ENCODE measurements at regions not wholly inside any gene's neighbourhood (a gene's known extent, or its start where the extent isn't known, plus 50 kb on each side); places are given as distances from the start of the nearest gene placed in this dataset.

- no TSS peak for BruUV-seq (replicated peaks)
- POLR2A ChIA-PET (ENCODE audit: unreplicated experiment), result no interaction called here
- H3K79me2 ChIP-seq (ENCODE audit: low read depth), result no peaks in the 10 kb centered on the region
- no peaks in the 10 kb centered on the region for H4K20me1 ChIP-seq (ENCODE audit: insufficient read depth)
- no peaks in the 10 kb centered on the region for H3K4me1 ChIP-seq (replicated peaks; ENCODE audit: insufficient read depth)
- DNase-seq, result no peak
- no peak overlapping the region for H3K27ac ChIP-seq
- CTCF ChIA-PET, result no interaction called here
- intact Hi-C loops (cut with micrococcal nuclease; ENCODE audit: unreplicated experiment), result no loop called here
- H3K4me2 ChIP-seq, result no peak overlapping the region
- H3K36me3 ChIP-seq (ENCODE audit: low read depth), result no peaks in the 10 kb centered on the region
- H3K9me2 ChIP-seq (ENCODE audit: insufficient read depth), result no peaks in the 10 kb centered on the region
- no peak overlapping the region for H2AFZ ChIP-seq
- TF ChIP-seq, protein P1, sequence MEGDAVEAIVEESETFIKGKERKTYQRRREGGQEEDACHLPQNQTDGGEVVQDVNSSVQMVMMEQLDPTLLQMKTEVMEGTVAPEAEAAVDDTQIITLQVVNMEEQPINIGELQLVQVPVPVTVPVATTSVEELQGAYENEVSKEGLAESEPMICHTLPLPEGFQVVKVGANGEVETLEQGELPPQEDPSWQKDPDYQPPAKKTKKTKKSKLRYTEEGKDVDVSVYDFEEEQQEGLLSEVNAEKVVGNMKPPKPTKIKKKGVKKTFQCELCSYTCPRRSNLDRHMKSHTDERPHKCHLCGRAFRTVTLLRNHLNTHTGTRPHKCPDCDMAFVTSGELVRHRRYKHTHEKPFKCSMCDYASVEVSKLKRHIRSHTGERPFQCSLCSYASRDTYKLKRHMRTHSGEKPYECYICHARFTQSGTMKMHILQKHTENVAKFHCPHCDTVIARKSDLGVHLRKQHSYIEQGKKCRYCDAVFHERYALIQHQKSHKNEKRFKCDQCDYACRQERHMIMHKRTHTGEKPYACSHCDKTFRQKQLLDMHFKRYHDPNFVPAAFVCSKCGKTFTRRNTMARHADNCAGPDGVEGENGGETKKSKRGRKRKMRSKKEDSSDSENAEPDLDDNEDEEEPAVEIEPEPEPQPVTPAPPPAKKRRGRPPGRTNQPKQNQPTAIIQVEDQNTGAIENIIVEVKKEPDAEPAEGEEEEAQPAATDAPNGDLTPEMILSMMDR (conservative IDR thresholded peaks at IDR 0.05), result no peak
- TF ChIP-seq EZH2 (IDR thresholded peaks at IDR 0.05; ENCODE audit: low read depth), result no peak
- no peak overlapping the region for H3K4me3 ChIP-seq
- peaks cover 87% of the 10 kb centered on the region for H3K27me3 ChIP-seq (ENCODE audit: insufficient read depth, low read depth)
- H3K9me3 ChIP-seq (ENCODE audit: insufficient read depth, low read depth), result no peaks in the 10 kb centered on the region
- H3F3A ChIP-seq (ENCODE audit: insufficient read depth, low read depth), result no peaks in the 10 kb centered on the region
Measured at GRCh38 chr7:155377071-155377837, 79.6 kb downstream of the INSIG1 start.

DNA sequence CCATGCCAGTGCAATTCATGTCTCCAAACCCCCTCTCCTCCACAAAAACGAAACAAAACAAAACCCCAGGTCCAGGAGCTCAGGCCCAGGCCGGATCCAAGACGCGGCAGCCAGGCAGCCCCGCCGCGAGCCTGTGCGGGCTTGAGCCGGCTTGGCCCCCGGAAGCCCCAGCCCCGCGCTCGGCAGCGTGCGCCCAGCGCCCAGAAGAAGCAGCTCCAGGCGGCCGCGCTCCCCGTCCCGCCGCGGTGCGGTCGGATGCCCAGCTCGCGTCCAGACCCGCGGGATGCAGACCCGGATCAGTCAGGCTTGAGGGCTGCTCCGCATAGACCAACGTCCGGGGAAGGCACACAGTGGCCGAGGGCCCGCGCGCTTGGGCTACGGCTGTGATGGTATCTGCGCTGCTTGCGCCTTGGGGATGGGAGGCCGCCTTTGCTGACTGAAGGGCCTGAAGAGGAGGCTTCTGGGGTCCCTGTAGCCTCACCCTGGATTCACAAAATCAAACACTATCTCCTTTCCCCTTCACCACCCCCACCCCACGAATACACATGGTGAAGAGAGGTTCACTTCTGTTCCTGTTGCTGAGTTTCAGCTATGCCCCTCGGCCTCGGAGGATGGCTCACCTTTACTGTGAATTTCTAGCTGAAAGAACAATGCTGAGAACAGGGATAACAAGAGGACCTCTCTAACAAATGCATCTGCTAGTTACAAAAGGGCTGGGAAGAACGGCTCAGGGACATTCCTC, 79.9 kb upstream of the EN2 start:
- CTCF ChIA-PET, result no interaction called here

DNA sequence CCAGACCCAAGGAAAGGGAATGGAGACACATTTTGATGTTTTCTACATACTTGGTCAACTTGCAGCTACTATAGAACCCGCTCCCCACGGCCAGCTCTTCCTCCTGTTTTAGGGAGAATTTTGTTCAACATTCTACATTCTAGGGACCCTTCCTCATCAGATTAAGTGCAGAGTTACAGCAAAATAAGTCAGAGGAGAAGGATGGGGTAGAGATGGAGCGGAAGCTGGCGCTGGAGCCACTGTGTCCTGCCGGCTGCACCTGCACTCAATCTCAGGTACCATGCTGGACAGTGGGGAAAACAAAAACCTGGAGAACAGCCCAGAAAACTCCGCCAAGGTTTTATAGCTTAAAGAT, 79.4 kb upstream of the EN2 start:
- Histone ChIP-seq H3K36me3 (ENCODE audit: low read depth) (no peaks in the 10 kb centered on the region), H3K4me3 (no peak overlapping the region), H3K4me2 (no peak overlapping the region), H3K4me1 (replicated peaks; ENCODE audit: insufficient read depth) (no peaks in the 10 kb centered on the region), H3F3A (ENCODE audit: insufficient read depth, low read depth) (no peaks in the 10 kb centered on the region), H3K9me2 (ENCODE audit: insufficient read depth) (no peaks in the 10 kb centered on the region), H4K20me1 (ENCODE audit: insufficient read depth) (no peaks in the 10 kb centered on the region), H3K27me3 (ENCODE audit: insufficient read depth, low read depth) (peaks cover 95% of the 10 kb centered on the region), H3K27ac (no peak overlapping the region), H3K79me2 (ENCODE audit: low read depth) (no peaks in the 10 kb centered on the region), H2AFZ (no peak overlapping the region), H3K9me3 (ENCODE audit: insufficient read depth, low read depth) (no peaks in the 10 kb centered on the region)
- CTCF ChIA-PET, result no interaction called here
- intact Hi-C loops (cut with micrococcal nuclease; ENCODE audit: unreplicated experiment), result no loop called here
- no peak for DNase-seq
- no peak for TF ChIP-seq EZH2 (IDR thresholded peaks at IDR 0.05; ENCODE audit: low read depth)
- TF ChIP-seq, protein P1 (conservative IDR thresholded peaks at IDR 0.05), result no peak
- POLR2A ChIA-PET (ENCODE audit: unreplicated experiment), result no interaction called here
- no TSS peak for BruUV-seq (replicated peaks)

More for the DNA sequence above, 79.9 kb upstream of the EN2 start:
- TF ChIP-seq EZH2 (IDR thresholded peaks at IDR 0.05; ENCODE audit: low read depth), result no peak
- TF ChIP-seq, protein P1 (conservative IDR thresholded peaks at IDR 0.05), result no peak
- H3K4me1 ChIP-seq (replicated peaks; ENCODE audit: insufficient read depth), result no peaks in the 10 kb centered on the region
- no peaks in the 10 kb centered on the region for H3K9me2 ChIP-seq (ENCODE audit: insufficient read depth)
- no peaks in the 10 kb centered on the region for H3F3A ChIP-seq (ENCODE audit: insufficient read depth, low read depth)
- H4K20me1 ChIP-seq (ENCODE audit: insufficient read depth), result no peaks in the 10 kb centered on the region
- no peak overlapping the region for H3K4me3 ChIP-seq
- no peaks in the 10 kb centered on the region for H3K9me3 ChIP-seq (ENCODE audit: insufficient read depth, low read depth)
- H2AFZ ChIP-seq, result no peak overlapping the region
- POLR2A ChIA-PET (ENCODE audit: unreplicated experiment), result no interaction called here
- no peak overlapping the region for H3K27ac ChIP-seq
- H3K4me2 ChIP-seq, result no peak overlapping the region
- intact Hi-C loops (cut with micrococcal nuclease; ENCODE audit: unreplicated experiment), result no loop called here
- H3K79me2 ChIP-seq (ENCODE audit: low read depth), result no peaks in the 10 kb centered on the region
- BruUV-seq (replicated peaks), result no TSS peak
- no peak for DNase-seq
- H3K36me3 ChIP-seq (ENCODE audit: low read depth), result no peaks in the 10 kb centered on the region
- peaks cover 93% of the 10 kb centered on the region for H3K27me3 ChIP-seq (ENCODE audit: insufficient read depth, low read depth)
